Fibroblast of lung (primary cell): ENCODE measurements at regions not wholly inside any gene's neighbourhood (a gene's known extent, or its start where the extent isn't known, plus 50 kb on each side); places are given as distances from the start of the nearest gene placed in this dataset.
A peak's percentile ranks its signal among the peaks of the same experiment; 100 is the strongest.

Source experiments
- DNase-seq, 2 donors: peaks; one replicate each; pipeline versions ENCODE4 v3.0.0 to v3.0.0-alpha.2; 2010; ENCODE audit warnings: low read depth in 2 of 2
- H2AFZ ChIP-seq: 2 replicates; pipeline ENCODE4 v1.5.1; 2012; ENCODE audit warnings: low read length, control low read depth, inconsistent platforms
- H3K27ac ChIP-seq: 2 replicates; pipeline ENCODE4 v1.5.1; 2011; ENCODE audit warnings: low read length, control low read depth; ENCODE audit not compliant: insufficient read depth
- H3K27me3 ChIP-seq: 2 replicates; pipeline ENCODE4 v1.5.1; 2011; ENCODE audit warnings: mild to moderate bottlenecking, low read length; ENCODE audit not compliant: control insufficient read depth, insufficient read depth
- H3K36me3 ChIP-seq: 2 replicates; pipeline ENCODE4 v1.5.1; 2011; ENCODE audit warnings: low read length; ENCODE audit not compliant: control insufficient read depth, insufficient read depth
- H3K4me1 ChIP-seq: 2 replicates; pipeline ENCODE4 v1.5.1; 2011; ENCODE audit warnings: low read length; ENCODE audit not compliant: control insufficient read depth, insufficient read depth; ENCODE audit errors: extremely low read depth
- H3K4me2 ChIP-seq: 2 replicates; pipeline ENCODE4 v1.5.1; 2011; ENCODE audit warnings: low read length, control low read depth; ENCODE audit not compliant: insufficient read depth; ENCODE audit errors: extremely low read depth
- H3K4me3 ChIP-seq, 4 experiments: fragments of 200-600 bp in 1 of 4; sonication (generic) in 1 of 4; replicated peaks in 1 of 4; 2 replicates each; pipeline ENCODE4 v1.5.1; 2011 to 2016; ENCODE audit warnings: low read length in 4 of 4, low read depth in 3 of 4, mild to moderate bottlenecking in 3 of 4, control low read depth in 2 of 4, inconsistent platforms in 1 of 4, mixed read lengths in 1 of 4; ENCODE audit not compliant: insufficient read depth in 1 of 4; ENCODE audit errors: control extremely low read depth in 1 of 4
- H3K79me2 ChIP-seq: 2 replicates; pipeline ENCODE4 v1.5.1; 2012; ENCODE audit warnings: mild to moderate bottlenecking, low read length, inconsistent platforms; ENCODE audit not compliant: control insufficient read depth, insufficient read depth
- H3K9ac ChIP-seq: 2 replicates; pipeline ENCODE4 v1.5.1; 2011; ENCODE audit warnings: mild to moderate bottlenecking, low read length, control low read depth; ENCODE audit not compliant: insufficient read depth
- H3K9me3 ChIP-seq: 2 replicates; pipeline ENCODE4 v1.5.1; 2012; ENCODE audit warnings: low read depth, low read length; ENCODE audit not compliant: control insufficient read depth, insufficient read depth
- H4K20me1 ChIP-seq: 2 replicates; pipeline ENCODE4 v1.5.1; 2011; ENCODE audit warnings: low read length; ENCODE audit not compliant: control insufficient read depth, insufficient read depth; ENCODE audit errors: extremely low read depth
- EZH2 ChIP-seq: IDR thresholded peaks from 2 replicates; pipeline ENCODE4 v1.5.1; 2012; ENCODE audit warnings: low read length, control low read depth, mild to moderate bottlenecking; ENCODE audit errors: missing control alignments
- TF ChIP-seq, protein P1 (sequence below), 2 donors: IDR thresholded peaks in 1 of 2; conservative IDR thresholded peaks in 1 of 2; 1 replicate in 1 of 2; 2 replicates in 1 of 2; pipeline ENCODE4 v1.5.1; 2011 to 2012; ENCODE audit warnings: low read length in 2 of 2, control low read depth in 1 of 2, inconsistent platforms in 1 of 2, low read depth in 1 of 2, mild to moderate bottlenecking in 1 of 2

DNA sequence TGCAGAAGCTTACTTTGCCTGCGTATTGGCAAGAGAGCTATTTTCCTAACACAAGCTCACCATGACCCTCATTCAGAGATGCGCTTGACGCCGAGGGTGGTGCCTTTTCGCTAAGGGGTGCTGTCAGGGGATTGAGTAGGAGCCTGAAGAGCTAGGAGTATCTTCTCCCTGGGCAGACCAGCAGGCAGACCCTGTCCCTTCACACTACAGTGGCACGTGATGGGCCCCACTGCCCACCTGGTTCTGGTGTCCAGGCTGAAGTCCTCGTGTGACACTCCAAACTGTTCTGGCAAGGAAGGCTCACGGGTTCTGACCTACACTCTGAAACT is 198.3 kb downstream of the AUH start:
- no peaks in the 10 kb centered on the region for H3K36me3 ChIP-seq

DNA sequence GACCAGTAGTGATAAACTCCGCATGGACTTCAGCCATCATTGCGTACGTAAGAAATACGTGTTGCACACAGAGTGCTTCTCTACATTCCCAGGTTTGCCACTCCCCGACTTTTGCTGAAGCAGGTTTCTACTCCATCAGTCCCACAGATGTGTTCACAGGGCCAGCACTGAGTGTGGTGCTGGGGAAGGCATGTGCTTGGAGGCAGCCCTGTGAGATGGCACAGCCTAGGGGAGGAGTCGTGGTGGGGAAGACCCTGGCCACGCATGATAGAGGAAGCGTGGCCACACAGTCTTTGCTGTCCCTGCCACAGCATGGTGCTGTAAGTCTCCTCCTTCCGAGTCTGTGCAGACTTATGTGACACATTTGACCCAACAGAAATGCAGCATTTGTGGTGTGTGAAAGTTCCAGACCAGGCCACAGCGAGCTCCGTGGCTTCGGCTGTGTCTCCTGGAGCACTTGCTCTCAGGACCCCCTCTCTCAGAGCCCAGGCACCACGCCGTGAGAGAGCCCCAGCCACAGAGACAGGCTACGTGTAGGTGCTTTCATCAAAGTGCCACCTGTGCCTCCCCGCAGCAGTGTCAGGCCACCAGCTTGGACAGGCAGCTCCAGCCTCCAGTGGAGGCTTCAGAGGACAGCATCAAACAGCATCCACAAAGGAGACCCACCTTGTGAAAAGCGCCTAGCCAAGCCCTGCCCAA is 197.8 kb downstream of the AUH start:
- no peak for TF ChIP-seq EZH2
- TF ChIP-seq, protein P1, sequence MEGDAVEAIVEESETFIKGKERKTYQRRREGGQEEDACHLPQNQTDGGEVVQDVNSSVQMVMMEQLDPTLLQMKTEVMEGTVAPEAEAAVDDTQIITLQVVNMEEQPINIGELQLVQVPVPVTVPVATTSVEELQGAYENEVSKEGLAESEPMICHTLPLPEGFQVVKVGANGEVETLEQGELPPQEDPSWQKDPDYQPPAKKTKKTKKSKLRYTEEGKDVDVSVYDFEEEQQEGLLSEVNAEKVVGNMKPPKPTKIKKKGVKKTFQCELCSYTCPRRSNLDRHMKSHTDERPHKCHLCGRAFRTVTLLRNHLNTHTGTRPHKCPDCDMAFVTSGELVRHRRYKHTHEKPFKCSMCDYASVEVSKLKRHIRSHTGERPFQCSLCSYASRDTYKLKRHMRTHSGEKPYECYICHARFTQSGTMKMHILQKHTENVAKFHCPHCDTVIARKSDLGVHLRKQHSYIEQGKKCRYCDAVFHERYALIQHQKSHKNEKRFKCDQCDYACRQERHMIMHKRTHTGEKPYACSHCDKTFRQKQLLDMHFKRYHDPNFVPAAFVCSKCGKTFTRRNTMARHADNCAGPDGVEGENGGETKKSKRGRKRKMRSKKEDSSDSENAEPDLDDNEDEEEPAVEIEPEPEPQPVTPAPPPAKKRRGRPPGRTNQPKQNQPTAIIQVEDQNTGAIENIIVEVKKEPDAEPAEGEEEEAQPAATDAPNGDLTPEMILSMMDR (conservative IDR thresholded peaks at IDR 0.05 in 1 of 2, IDR thresholded peaks at IDR 0.05 in 1 of 2; ENCODE audit: low read depth in 1 of 2, low read length in 2 of 2), result no peak
- no peak overlapping the region for H2AFZ ChIP-seq
- no peak for DNase-seq
- H3K9me3 ChIP-seq, result no peaks in the 10 kb centered on the region
- H4K20me1 ChIP-seq, result no peaks in the 10 kb centered on the region
- peak overlapping the region; percentile 25 for H3K9ac ChIP-seq
- H3K27ac ChIP-seq, result peak overlapping the region; percentile 92
- peaks cover 40% of the 10 kb centered on the region for H3K4me1 ChIP-seq
- H3K4me2 ChIP-seq, result no peak overlapping the region
- no peaks in the 10 kb centered on the region for H3K36me3 ChIP-seq
- no peaks in the 10 kb centered on the region for H3K79me2 ChIP-seq
- H3K4me3 ChIP-seq, result no peak overlapping the region
- no peaks in the 10 kb centered on the region for H3K27me3 ChIP-seq

More for the DNA sequence above, 198.3 kb downstream of the AUH start:
- no peaks in the 10 kb centered on the region for H3K27me3 ChIP-seq
- H3K9me3 ChIP-seq, result no peaks in the 10 kb centered on the region
- H3K4me3 ChIP-seq, result no peak overlapping the region
- TF ChIP-seq, protein P1 (conservative IDR thresholded peaks at IDR 0.05 in 1 of 2, IDR thresholded peaks at IDR 0.05 in 1 of 2; ENCODE audit: low read depth in 1 of 2, low read length in 2 of 2), result no peak
- TF ChIP-seq EZH2, result no peak
- H3K27ac ChIP-seq, result peak overlapping the region; percentile 92
- H3K4me2 ChIP-seq, result no peak overlapping the region
- peaks cover 40% of the 10 kb centered on the region for H3K4me1 ChIP-seq
- no peaks in the 10 kb centered on the region for H3K79me2 ChIP-seq
- no peak for DNase-seq
- H2AFZ ChIP-seq, result no peak overlapping the region
- H3K9ac ChIP-seq, result no peak overlapping the region
- H4K20me1 ChIP-seq, result no peaks in the 10 kb centered on the region
